A204.1 (cell line): ENCODE measurements at regions not wholly inside any gene's neighbourhood (a gene's known extent, or its start where the extent isn't known, plus 50 kb on each side); places are given as distances from the start of the nearest gene placed in this dataset.

Source experiments
- FAIRE-seq: peaks from 2 replicates; lab custom pipeline; 2012; peaks lifted over from hg19 to GRCh38; lab: Jason Lieb, UNC

DNA sequence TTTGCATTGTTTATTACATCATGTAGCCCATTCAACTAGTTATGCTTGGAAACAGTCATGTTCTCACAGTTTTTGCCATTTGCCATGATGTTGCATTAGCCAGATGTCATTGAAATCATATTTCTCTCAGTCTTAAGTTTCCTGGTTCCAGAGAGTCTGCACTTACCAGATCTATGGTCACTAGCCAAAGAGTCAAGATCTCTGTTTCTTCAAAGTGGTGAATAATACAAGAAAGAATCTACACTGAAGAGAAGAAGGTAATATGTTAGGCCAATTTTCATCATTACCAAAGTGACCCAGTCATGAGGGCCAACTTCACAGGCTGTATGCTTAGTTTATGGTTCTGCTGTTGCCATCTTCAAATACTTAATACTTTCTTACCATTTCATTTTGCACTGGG, 89.0 kb upstream of the PHYHIPL start:
- no peak for FAIRE-seq

DNA sequence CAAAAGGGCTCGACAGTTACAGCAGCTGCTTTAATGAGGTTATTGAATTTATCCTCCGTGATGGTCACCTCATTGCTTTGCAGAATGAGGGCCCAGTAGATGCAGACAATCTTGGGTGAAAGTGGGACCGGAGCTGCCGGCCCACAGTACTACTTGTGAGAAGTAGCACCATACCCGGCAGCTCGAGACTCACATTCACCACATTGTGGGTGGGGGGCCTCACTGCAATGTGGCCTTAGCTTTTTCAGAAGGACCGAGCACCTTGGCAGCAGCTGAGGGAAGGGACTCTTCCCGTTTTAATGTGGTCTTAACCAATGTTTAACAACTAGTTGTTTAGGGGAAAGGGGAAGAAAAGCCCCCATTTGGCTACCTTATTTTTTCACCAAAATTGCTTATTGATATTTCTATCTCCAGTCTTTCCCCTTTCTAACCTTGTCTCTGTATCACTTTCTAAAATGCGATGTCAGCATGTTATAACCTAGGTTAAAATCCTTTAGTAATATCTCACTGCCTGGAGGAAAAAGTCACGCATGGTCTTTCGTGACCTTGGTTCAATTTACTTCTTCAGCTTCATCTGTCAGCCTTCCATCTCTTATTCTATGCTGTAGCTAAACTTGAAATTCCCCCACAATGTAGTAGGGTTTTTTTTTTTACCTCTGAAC, 87.4 kb upstream of the PHYHIPL start:
- no peak for FAIRE-seq

DNA sequence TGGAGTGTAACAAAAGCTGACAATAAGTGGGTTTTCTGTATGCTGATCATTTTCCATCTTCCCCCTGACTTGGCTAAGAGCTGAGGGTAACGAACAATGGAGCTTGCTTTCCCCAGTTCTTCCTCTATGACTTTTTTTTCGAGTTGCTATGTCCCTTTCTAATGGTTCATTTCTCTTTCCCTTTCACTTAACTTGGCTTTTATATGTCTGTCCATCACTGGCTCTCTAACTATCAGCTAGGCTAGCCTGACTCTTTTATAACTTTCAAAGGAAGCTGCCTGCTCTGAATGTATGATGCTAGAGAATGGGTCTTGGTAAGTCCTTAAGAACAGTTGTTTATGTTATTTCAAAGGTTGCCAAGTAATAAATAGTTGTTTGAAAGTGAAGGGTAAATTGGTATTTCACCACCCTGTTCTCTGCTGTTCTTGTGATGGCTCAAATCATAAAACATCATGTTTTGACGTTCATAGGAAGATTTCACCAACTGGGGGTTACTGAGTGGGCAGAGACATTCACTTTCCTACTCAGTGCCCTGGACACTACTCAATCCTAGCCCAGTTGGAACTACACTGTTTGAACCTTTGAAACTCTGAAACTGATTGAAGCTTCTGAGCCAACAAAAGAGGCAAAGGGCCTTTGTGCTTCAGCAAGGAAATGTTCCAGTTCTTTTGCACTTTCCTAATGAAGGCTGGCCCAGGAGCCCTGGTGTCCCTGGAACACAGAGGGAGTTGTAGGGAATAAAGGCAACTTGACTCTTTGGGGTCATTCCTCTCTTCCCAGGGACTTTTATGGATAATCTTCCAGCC, 85.4 kb upstream of the PHYHIPL start:
- FAIRE-seq: no peak

DNA sequence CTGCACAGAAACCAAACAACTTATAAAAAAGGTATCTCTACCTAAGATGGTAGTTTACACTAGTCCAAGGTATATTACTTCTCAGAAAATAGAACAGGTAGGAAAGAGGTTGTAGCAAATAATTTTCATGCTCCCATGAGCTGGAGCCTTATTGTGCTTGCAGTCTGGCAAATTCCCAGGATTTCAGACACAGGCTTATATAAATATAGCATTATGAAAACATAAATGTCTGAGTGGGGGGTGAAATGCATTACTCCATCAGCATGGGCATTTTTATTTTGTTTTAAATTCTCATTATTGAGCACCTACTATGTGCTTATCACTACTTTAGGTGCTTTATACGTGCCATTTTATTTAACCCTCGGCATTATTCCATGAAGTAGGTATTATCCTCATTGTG, 83.0 kb upstream of the PHYHIPL start:
- FAIRE-seq: no peak

DNA sequence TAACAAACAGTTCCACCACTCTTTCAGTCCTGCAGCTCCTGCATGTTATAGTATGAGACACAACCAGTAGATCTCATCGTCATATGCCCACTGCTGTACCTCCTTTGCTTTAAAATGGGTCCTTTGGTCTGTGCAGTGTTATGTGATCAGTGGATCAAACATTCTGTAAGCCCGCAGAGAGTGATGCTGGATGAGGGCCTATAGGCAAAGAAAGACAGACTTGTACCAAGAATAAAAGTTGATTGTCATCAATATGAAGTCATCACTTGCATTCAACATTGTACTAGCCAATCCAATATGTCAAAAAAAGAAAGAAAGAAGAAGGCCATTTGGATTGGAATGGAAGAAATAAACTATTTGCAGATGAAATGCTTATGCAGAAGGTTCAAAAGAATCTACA, 79.8 kb upstream of the PHYHIPL start:
- FAIRE-seq: no peak

GRCh38 chr10:59098387-59098786, 78.1 kb upstream of the PHYHIPL start:
- no peak for FAIRE-seq

DNA sequence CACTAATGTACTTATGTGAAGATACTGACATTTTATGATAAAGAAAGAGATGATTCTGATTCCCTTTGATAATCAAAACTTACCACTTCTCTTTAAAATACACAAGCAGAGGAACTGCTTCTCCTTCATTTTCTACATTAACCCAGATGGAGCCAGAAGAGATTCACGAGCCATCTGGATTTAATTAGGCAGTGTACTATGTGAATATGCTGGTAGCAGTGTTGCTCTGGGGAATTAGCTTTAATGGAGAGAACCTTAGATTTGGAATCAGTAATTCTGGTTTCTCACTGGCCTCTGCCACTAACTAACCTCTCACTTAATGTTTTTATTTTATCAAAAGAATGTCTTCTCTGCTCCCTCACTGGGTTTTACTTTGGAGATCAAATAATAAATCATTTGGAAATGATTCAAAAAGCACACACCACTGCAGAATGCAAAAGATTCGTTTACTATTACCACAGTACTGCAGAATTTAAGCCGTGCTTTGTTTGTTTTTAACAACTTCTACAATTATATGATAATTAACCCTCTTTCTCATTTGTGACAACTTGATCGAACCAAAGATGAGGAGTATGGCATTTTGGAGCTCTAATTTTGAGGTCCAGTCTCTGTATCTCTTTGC, 77.5 kb upstream of the PHYHIPL start:
- FAIRE-seq: no peak

- FAIRE-seq: no peak
Observed at GRCh38 chr10:59099481-59099880, 77.0 kb upstream of the PHYHIPL start.

DNA sequence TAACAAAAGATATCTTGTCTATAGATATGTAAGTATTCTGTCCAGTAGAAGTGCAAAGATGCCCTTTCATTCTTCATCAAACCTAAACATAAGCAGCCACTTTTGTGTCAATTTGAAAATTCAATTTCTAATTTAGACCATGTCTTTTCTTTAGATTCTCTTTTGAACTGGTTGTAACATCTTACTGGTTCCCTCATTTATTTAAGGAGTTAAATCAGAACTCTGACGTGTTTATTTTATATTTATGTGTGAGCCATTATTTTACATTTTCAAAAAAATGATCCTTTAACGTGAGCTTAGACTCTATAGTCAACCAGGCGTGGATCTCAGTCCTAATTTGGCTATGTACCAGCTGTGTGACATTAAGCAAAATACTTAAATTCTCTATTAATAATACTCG, 74.0 kb upstream of the PHYHIPL start:
- no peak for FAIRE-seq

DNA sequence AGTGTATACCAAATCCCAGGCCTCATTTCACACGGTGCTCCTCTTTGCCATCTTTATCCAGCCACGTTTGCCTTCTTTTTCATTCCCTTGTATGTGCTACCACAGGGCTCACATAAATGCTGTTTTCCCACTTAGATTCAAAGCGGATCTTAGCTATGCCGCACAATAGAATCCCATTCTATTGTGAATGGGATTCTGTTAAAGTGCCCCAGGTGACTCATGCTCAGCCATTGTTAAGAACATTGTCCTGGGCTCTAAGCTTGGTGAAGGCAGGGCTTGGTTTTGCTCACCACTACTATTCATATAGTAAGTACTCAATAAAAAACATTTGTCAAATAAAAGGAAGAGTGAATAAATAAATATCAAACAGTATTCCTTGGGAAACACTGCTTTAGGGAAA, 72.3 kb upstream of the PHYHIPL start:
- no peak for FAIRE-seq

GRCh38 chr10:59106441-59106840, 70.0 kb upstream of the PHYHIPL start:
- no peak for FAIRE-seq

GRCh38 chr10:59107147-59107546, 69.3 kb upstream of the PHYHIPL start:
- FAIRE-seq: no peak

- FAIRE-seq: no peak
Observed at GRCh38 chr10:59108296-59108870, 68.1 kb upstream of the PHYHIPL start.

GRCh38 chr10:59108886-59109288, 67.6 kb upstream of the PHYHIPL start:
- no peak for FAIRE-seq

- FAIRE-seq: no peak
Observed at GRCh38 chr10:59109826-59110225, 66.6 kb upstream of the PHYHIPL start.

- FAIRE-seq: no peak
Observed at GRCh38 chr10:59124187-59124586, 52.3 kb upstream of the PHYHIPL start.

- no peak for FAIRE-seq
Observed at GRCh38 chr10:59125666-59126065, 50.8 kb upstream of the PHYHIPL start.

GRCh38 chr10:59126261-59126660, 50.2 kb upstream of the PHYHIPL start:
- no peak for FAIRE-seq
